HFFc6 (cell line): ENCODE measurements at regions not wholly inside any gene's neighbourhood (a gene's known extent, or its start where the extent isn't known, plus 50 kb on each side); places are given as distances from the start of the nearest gene placed in this dataset.

Experiments used
- DNase-seq: peaks from one replicate; pipeline ENCODE4 v3.0.0-alpha.2; 2018
- H3K27ac Mint-ChIP-seq: 2 replicates; pipeline ENCODE4 v1.8.0; 2020; ENCODE audit warnings: mild to moderate bottlenecking, mixed read lengths
- H3K27me3 Mint-ChIP-seq: 2 replicates; pipeline ENCODE4 v1.8.0; 2021; ENCODE audit warnings: mild to moderate bottlenecking, moderate library complexity, mixed read lengths; ENCODE audit not compliant: insufficient read depth
- H3K36me3 Mint-ChIP-seq: 2 replicates; pipeline ENCODE4 v1.8.0; 2021; ENCODE audit warnings: low read depth, mixed read lengths
- H3K4me1 Mint-ChIP-seq: 2 replicates; pipeline ENCODE4 v1.8.0; 2020; ENCODE audit warnings: low read depth, mixed read lengths
- H3K4me3 Mint-ChIP-seq: 2 replicates; pipeline ENCODE4 v1.8.0; 2020; ENCODE audit warnings: mild to moderate bottlenecking, moderate library complexity, mixed read lengths
- H3K9me3 Mint-ChIP-seq: 2 replicates; pipeline ENCODE4 v1.8.0; 2020; ENCODE audit warnings: mild to moderate bottlenecking, mixed read lengths
- TF ChIP-seq, protein P1 (sequence below): fragments of 200-600 bp; sonication (generic); IDR thresholded peaks from 2 replicates; pipeline ENCODE4 v1.5.0; 2021; ENCODE audit warnings: antibody characterized with exemption, mild to moderate bottlenecking

DNA sequence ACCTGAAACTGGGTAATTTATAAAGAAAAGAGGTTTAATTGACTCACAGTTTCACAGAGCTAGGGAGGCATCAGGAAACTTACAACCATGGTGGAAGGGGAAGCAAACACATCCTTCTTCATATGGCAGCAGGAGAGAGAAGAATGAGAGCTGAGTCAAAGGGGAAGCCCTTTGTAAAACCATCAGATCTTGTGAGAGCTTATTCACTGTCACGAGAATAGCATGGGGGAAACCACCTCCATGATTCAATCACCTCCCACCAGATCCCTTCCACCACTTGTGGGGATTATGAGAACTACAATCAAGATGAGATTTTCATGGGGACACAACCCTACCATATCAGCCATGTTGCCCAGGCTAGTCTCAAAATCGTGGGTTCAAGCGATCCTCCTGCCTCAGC, 143.4 kb downstream of the FGF18 start:
- H3K27ac Mint-ChIP-seq, result no peak overlapping the region
- no peaks in the 10 kb centered on the region for H3K9me3 Mint-ChIP-seq
- DNase-seq, result no peak
- no peak overlapping the region for H3K4me3 Mint-ChIP-seq
- peaks cover 7% of the 10 kb centered on the region for H3K27me3 Mint-ChIP-seq
- TF ChIP-seq, protein P1, sequence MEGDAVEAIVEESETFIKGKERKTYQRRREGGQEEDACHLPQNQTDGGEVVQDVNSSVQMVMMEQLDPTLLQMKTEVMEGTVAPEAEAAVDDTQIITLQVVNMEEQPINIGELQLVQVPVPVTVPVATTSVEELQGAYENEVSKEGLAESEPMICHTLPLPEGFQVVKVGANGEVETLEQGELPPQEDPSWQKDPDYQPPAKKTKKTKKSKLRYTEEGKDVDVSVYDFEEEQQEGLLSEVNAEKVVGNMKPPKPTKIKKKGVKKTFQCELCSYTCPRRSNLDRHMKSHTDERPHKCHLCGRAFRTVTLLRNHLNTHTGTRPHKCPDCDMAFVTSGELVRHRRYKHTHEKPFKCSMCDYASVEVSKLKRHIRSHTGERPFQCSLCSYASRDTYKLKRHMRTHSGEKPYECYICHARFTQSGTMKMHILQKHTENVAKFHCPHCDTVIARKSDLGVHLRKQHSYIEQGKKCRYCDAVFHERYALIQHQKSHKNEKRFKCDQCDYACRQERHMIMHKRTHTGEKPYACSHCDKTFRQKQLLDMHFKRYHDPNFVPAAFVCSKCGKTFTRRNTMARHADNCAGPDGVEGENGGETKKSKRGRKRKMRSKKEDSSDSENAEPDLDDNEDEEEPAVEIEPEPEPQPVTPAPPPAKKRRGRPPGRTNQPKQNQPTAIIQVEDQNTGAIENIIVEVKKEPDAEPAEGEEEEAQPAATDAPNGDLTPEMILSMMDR, result no peak
- no peaks in the 10 kb centered on the region for H3K36me3 Mint-ChIP-seq
- H3K4me1 Mint-ChIP-seq, result no peaks in the 10 kb centered on the region

DNA sequence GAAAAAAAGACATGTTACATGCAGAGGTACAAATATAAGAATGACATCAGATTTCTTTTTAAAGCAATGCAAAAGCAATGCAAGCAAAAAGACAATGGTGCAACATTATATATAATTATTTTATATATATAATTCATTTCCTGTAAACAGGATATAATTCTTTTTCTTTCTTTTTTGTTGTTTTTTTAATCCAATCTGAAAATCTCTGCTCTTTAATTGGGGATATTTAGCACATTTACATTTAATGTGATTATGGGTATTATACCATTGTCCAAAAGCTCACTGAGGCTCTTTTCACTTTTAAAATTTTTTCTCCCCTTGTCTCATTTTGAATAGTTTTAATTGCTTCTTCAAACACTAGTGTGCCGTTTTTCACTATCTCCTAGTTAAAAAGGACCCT, 148.9 kb downstream of the FGF18 start:
- Mint-ChIP-seq H3K4me1 (no peaks in the 10 kb centered on the region; the same call in 1 of the 2 replicates), H3K4me3 (no peak overlapping the region), H3K27me3 (peaks cover 8% of the 10 kb centered on the region), H3K27ac (no peak overlapping the region), H3K9me3 (peaks cover 19% of the 10 kb centered on the region), H3K36me3 (no peaks in the 10 kb centered on the region)
- TF ChIP-seq, protein P1, result no peak
- DNase-seq, result no peak

DNA sequence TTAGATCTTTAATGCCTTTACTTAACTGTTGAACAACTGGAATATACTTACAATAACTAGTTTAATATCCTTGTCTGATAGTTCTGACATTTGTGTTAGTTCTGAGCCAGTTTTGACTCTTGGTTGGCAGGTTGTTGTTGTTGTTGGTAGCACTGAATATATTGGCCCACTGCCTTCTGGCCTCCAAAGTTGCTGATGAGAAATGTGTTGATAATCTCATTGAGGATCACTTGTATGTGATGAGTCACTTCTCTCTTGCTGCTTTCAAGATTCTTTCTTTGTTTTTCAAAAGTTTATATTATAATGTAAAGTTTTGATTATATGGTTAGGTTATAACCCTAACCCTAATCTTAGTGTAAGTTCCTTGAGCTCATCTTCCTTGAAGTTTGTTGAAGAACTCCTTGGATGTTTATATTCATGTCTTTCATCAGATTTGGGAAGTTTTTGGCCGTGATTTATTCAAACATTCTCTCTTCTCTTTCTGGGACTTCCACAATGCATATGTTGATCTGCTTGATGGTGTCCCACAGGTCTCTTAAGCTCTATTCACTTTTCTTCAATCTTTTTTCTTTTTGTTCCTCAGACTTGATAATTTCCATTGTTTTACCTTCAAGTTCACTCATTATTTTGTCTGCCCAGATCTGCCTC, 149.7 kb downstream of the FGF18 start:
- Mint-ChIP-seq H3K4me3 (no peak overlapping the region), H3K4me1 (no peaks in the 10 kb centered on the region; the same call in 1 of the 2 replicates), H3K36me3 (no peaks in the 10 kb centered on the region), H3K27me3 (peaks cover 5% of the 10 kb centered on the region), H3K9me3 (peaks cover 19% of the 10 kb centered on the region), H3K27ac (no peak overlapping the region)
- DNase-seq, result no peak
- TF ChIP-seq, protein P1, result no peak

DNA sequence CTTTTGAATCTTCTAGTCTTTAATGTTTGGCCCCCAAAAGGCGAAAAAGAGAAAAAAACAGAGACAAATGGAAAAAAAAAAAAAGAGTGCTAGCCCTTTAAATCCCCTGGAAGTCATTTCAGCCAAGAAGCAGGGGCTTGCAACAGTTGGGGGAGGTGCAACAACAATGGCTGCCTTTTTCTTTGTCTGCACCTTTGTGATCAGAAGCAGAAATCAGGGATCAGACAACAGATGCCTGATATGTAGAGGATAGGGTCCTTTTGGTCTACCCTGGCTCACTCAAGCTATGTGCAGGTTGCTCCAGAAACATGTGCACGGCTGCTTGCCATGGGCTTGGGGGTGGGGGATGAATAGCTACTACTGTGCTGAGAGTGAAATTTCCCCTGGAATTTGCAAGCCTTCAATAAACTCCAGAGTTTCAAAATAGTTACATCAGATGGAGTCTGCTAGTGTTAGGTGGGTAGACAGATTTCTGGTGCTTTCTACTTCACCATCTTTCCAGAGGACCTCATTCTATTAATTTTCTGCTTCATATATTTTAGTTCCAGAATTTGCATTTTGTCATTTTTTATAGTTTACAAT, 150.9 kb downstream of the FGF18 start:
- Mint-ChIP-seq H3K36me3 (no peaks in the 10 kb centered on the region), H3K27ac (no peak overlapping the region), H3K4me3 (no peak overlapping the region), H3K9me3 (peaks cover 19% of the 10 kb centered on the region), H3K27me3 (peaks cover 12% of the 10 kb centered on the region), H3K4me1 (no peaks in the 10 kb centered on the region; the same call in 1 of the 2 replicates)
- DNase-seq, result no peak
- TF ChIP-seq, protein P1, result no peak

DNA sequence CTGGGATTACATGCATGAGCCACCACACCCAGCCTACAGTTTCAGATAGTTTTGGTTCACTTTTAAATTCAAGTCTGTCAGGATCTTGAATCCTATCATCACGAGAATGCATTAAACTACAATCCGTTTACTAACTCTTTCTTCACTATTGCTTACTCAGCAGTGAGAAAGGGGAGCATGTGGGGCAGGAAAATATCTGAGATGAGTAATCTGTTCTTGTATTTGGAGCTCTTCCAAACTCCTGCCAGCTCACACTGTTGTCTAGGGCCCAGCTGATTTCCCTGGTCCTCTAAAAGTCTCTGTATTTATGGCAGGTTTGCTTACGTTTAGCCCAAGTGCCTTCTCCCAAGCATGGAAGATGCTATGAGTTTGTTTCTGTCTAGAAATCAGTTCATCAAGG, 152.2 kb downstream of the FGF18 start:
- DNase-seq, result peak; percentile 39
- Mint-ChIP-seq H3K4me3 (no peak overlapping the region), H3K27ac (no peak overlapping the region)

More for the DNA sequence above, 152.2 kb downstream of the FGF18 start:
- TF ChIP-seq, protein P1, result no peak
- Mint-ChIP-seq H3K9me3 (peaks cover 23% of the 10 kb centered on the region), H3K4me1 (no peaks in the 10 kb centered on the region; the same call in 1 of the 2 replicates), H3K36me3 (no peaks in the 10 kb centered on the region), H3K27me3 (peaks cover 13% of the 10 kb centered on the region)
